Suprapubic skin (tissue), 4 donors: ENCODE measurements at regions not wholly inside any gene's neighbourhood (a gene's known extent, or its start where the extent isn't known, plus 50 kb on each side); places are given as distances from the start of the nearest gene placed in this dataset.

Source experiments
- DNase-seq, 2 donors: peaks; one replicate each; pipeline ENCODE4 v3.0.0-alpha.2; 2019; ENCODE audit warnings: low spot score in 2 of 2
- H3K27ac ChIP-seq: fragments of 200-600 bp; sonication (generic); one replicate; pipeline ENCODE4 v1.5.1; 2019
- H3K27me3 ChIP-seq: fragments of 200-600 bp; sonication (generic); one replicate; pipeline ENCODE4 v1.5.1; 2019
- H3K36me3 ChIP-seq: fragments of 200-600 bp; sonication (generic); one replicate; pipeline ENCODE4 v1.5.1; 2019
- H3K4me1 ChIP-seq: fragments of 200-600 bp; sonication (generic); one replicate; pipeline ENCODE4 v1.5.1; 2019
- H3K4me3 ChIP-seq: fragments of 200-600 bp; sonication (generic); one replicate; pipeline ENCODE4 v1.5.1; 2019; ENCODE audit warnings: mild to moderate bottlenecking
- H3K9me3 ChIP-seq: fragments of 200-600 bp; sonication (generic); one replicate; pipeline ENCODE4 v1.5.1; 2019
- CTCF ChIP-seq, 2 donors: fragments of 200-600 bp in 1 of 2; fragments of 450-650 bp in 1 of 2; sonication (generic) in 1 of 2; IDR thresholded peaks; one replicate each; pipeline ENCODE4 v1.5.1; 2016 to 2019; ENCODE audit warnings: antibody characterized with exemption in 2 of 2, mild to moderate bottlenecking in 1 of 2, moderate library complexity in 1 of 2
- EP300 ChIP-seq: sonication (generic); formaldehyde crosslinking; IDR thresholded peaks from one replicate; pipeline ENCODE4 v1.6.1; 2017; ENCODE audit warnings: antibody characterized with exemption
- POLR2A ChIP-seq, 2 donors: fragments of 450-650 bp; IDR thresholded peaks; one replicate each; pipeline ENCODE4 v1.6.1; 2017; ENCODE audit warnings: antibody characterized with exemption in 2 of 2, mild to moderate bottlenecking in 2 of 2, moderate library complexity in 2 of 2
- POLR2AphosphoS5 ChIP-seq, 3 donors: sonication (generic); formaldehyde crosslinking; IDR thresholded peaks; one replicate each; pipeline ENCODE4 v1.6.1; 2017; ENCODE audit warnings: antibody characterized with exemption in 3 of 3
- WGBS: methylation state at CpG from one replicate; pipeline ENCODE4 v1.1.5; 2018; 5-methylcytosine and 5-hydroxymethylcytosine counted together

GRCh38 chr4:38324861-38325628 is 339.0 kb upstream of the KLF3 start:
- 98% methylated on average over 20 of the region's 31 CpGs for WGBS
- H3K36me3 ChIP-seq, result no peaks in the 10 kb centered on the region
- no peak overlapping the region for H3K4me3 ChIP-seq
- peaks cover 10% of the 10 kb centered on the region for H3K4me1 ChIP-seq
- no peak for DNase-seq
- H3K27me3 ChIP-seq, result no peaks in the 10 kb centered on the region
- no peaks in the 10 kb centered on the region for H3K9me3 ChIP-seq
- no peak for TF ChIP-seq POLR2A (IDR thresholded peaks at IDR 0.05)
- no peak for TF ChIP-seq POLR2AphosphoS5 (IDR thresholded peaks at IDR 0.05)
- no peak for TF ChIP-seq CTCF (IDR thresholded peaks at IDR 0.05)
- TF ChIP-seq EP300, result no peak
- H3K27ac ChIP-seq, result no peak overlapping the region

- no peak for DNase-seq
- Histone ChIP-seq H3K4me3 (no peak overlapping the region), H3K4me1 (peaks cover 4% of the 10 kb centered on the region), H3K27ac (no peak overlapping the region), H3K27me3 (no peaks in the 10 kb centered on the region), H3K36me3 (no peaks in the 10 kb centered on the region), H3K9me3 (no peaks in the 10 kb centered on the region)
- TF ChIP-seq EP300, result no peak
- no peak for TF ChIP-seq POLR2AphosphoS5 (IDR thresholded peaks at IDR 0.05)
- no peak for TF ChIP-seq POLR2A (IDR thresholded peaks at IDR 0.05)
- no peak for TF ChIP-seq CTCF (IDR thresholded peaks at IDR 0.05)
- WGBS, result 90% methylated on average over 2 of the region's 2 CpGs
These were observed 338.4 kb upstream of the KLF3 start for GRCh38 chr4:38325629-38325913.

- H3K36me3 ChIP-seq, result no peaks in the 10 kb centered on the region
- no peak for DNase-seq
- H3K4me1 ChIP-seq, result peaks cover 4% of the 10 kb centered on the region
- no peak for TF ChIP-seq POLR2A (IDR thresholded peaks at IDR 0.05)
- TF ChIP-seq CTCF (IDR thresholded peaks at IDR 0.05), result no peak
- no peak for TF ChIP-seq POLR2AphosphoS5 (IDR thresholded peaks at IDR 0.05)
- TF ChIP-seq EP300, result no peak
- H3K4me3 ChIP-seq, result no peak overlapping the region
- 89% methylated on average over 3 of the region's 3 CpGs for WGBS
- no peaks in the 10 kb centered on the region for H3K9me3 ChIP-seq
- H3K27me3 ChIP-seq, result no peaks in the 10 kb centered on the region
- H3K27ac ChIP-seq, result no peak overlapping the region
These were observed 337.5 kb upstream of the KLF3 start for GRCh38 chr4:38326499-38326898.

- no peak overlapping the region for H3K4me3 ChIP-seq
- no peak for DNase-seq
- no peak overlapping the region for H3K27ac ChIP-seq
- H3K27me3 ChIP-seq, result no peaks in the 10 kb centered on the region
- no peaks in the 10 kb centered on the region for H3K36me3 ChIP-seq
- H3K9me3 ChIP-seq, result no peaks in the 10 kb centered on the region
- H3K4me1 ChIP-seq, result peaks cover 4% of the 10 kb centered on the region
- TF ChIP-seq CTCF (IDR thresholded peaks at IDR 0.05) (no peak), POLR2AphosphoS5 (IDR thresholded peaks at IDR 0.05) (no peak), EP300 (no peak), POLR2A (IDR thresholded peaks at IDR 0.05) (no peak)
These were observed 336.8 kb upstream of the KLF3 start for GRCh38 chr4:38327174-38327573.

- Histone ChIP-seq H3K27me3 (no peaks in the 10 kb centered on the region), H3K36me3 (no peaks in the 10 kb centered on the region), H3K9me3 (no peaks in the 10 kb centered on the region), H3K4me1 (peaks cover 4% of the 10 kb centered on the region), H3K27ac (no peak overlapping the region), H3K4me3 (no peak overlapping the region)
- 72% methylated on average over 8 of the region's 8 CpGs for WGBS
- no peak for DNase-seq
- TF ChIP-seq EP300 (no peak), CTCF (IDR thresholded peaks at IDR 0.05) (no peak), POLR2AphosphoS5 (IDR thresholded peaks at IDR 0.05) (no peak), POLR2A (IDR thresholded peaks at IDR 0.05) (no peak)
These were observed 334.8 kb upstream of the KLF3 start for GRCh38 chr4:38328989-38329729.
